GM19395 (cell line): ENCODE measurements at regions not wholly inside any gene's neighbourhood (a gene's known extent, or its start where the extent isn't known, plus 50 kb on each side); places are given as distances from the start of the nearest gene placed in this dataset.

ENCODE experiments used
- ATAC-seq: cut with Tn5 transposase; IDR thresholded peaks from one replicate; pipeline ENCODE4 v1.9.1; 2021; ENCODE audit warnings: mild to moderate bottlenecking, moderate library complexity; ENCODE audit not compliant: unreplicated experiment

- ATAC-seq: peak; percentile 29
Measured at GRCh38 chr6:225121-225721, 67.1 kb upstream of the DUSP22 start.

- no peak for ATAC-seq
Measured at GRCh38 chr6:225907-226306, 66.4 kb upstream of the DUSP22 start.

- peak; percentile 28 for ATAC-seq
Measured at GRCh38 chr6:226516-227073, 65.7 kb upstream of the DUSP22 start.

GRCh38 chr6:227074-227782, 65.1 kb upstream of the DUSP22 start:
- peak; percentile 25 for ATAC-seq

- ATAC-seq: no peak
Measured at GRCh38 chr6:227812-228338, 64.4 kb upstream of the DUSP22 start.

GRCh38 chr6:228881-229651, 63.2 kb upstream of the DUSP22 start:
- ATAC-seq: peak; percentile 46

GRCh38 chr6:231779-232178, 60.5 kb upstream of the DUSP22 start:
- no peak for ATAC-seq

GRCh38 chr6:232982-233640, 59.2 kb upstream of the DUSP22 start:
- ATAC-seq: no peak

GRCh38 chr6:234706-235372, 57.4 kb upstream of the DUSP22 start:
- ATAC-seq: no peak

GRCh38 chr6:235763-236360, 56.4 kb upstream of the DUSP22 start:
- ATAC-seq: peak; percentile 73

GRCh38 chr6:236519-236918, 55.8 kb upstream of the DUSP22 start:
- no peak for ATAC-seq

- ATAC-seq: no peak
Measured at GRCh38 chr6:240151-240550, 52.1 kb upstream of the DUSP22 start.

- ATAC-seq: no peak
Measured at GRCh38 chr6:241336-241865, 50.9 kb upstream of the DUSP22 start.
